Fibroblast of mammary gland (primary cell): ENCODE measurements at regions not wholly inside any gene's neighbourhood (a gene's known extent, or its start where the extent isn't known, plus 50 kb on each side); places are given as distances from the start of the nearest gene placed in this dataset.
A peak's percentile ranks its signal among the peaks of the same experiment; 100 is the strongest.

Source experiments
- DNase-seq: peaks from one replicate; pipeline ENCODE4 v3.0.0-alpha.2; 2010; ENCODE audit warnings: low read depth
- H3K4me3 ChIP-seq: 2 replicates; pipeline ENCODE4 v1.5.1; 2011; ENCODE audit warnings: low read depth, mild to moderate bottlenecking, low read length, moderate library complexity; ENCODE audit not compliant: control insufficient read depth
- CTCF ChIP-seq: conservative IDR thresholded peaks from 2 replicates; pipeline ENCODE4 v1.5.1; 2011; ENCODE audit warnings: low read depth, low read length, inconsistent platforms; ENCODE audit not compliant: control insufficient read depth, insufficient read depth

- no peak for DNase-seq
- H3K4me3 ChIP-seq, result no peak overlapping the region
- TF ChIP-seq CTCF, result no peak
Observed at GRCh38 chr5:175222621-175223020, 221.4 kb downstream of the DRD1 start.

GRCh38 chr5:175220549-175220948 lies 223.4 kb downstream of the DRD1 start:
- DNase-seq, result no peak
- H3K4me3 ChIP-seq, result no peak overlapping the region
- no peak for TF ChIP-seq CTCF

- DNase-seq, result no peak
- no peak overlapping the region for H3K4me3 ChIP-seq
- TF ChIP-seq CTCF, result no peak
Observed at GRCh38 chr5:175219366-175219765, 224.6 kb downstream of the DRD1 start.

GRCh38 chr5:175216991-175217390 lies 227.0 kb downstream of the DRD1 start:
- no peak overlapping the region for H3K4me3 ChIP-seq
- TF ChIP-seq CTCF, result no peak
- DNase-seq, result peak; percentile 11

GRCh38 chr5:175215906-175216305 lies 228.1 kb downstream of the DRD1 start:
- no peak for DNase-seq
- no peak for TF ChIP-seq CTCF
- no peak overlapping the region for H3K4me3 ChIP-seq

GRCh38 chr5:175214152-175214551 lies 229.8 kb downstream of the DRD1 start:
- TF ChIP-seq CTCF, result no peak
- DNase-seq, result peak; percentile 87
- H3K4me3 ChIP-seq, result no peak overlapping the region
